Left kidney (tissue), 1 donor: ENCODE measurements at regions not wholly inside any gene's neighbourhood (a gene's known extent, or its start where the extent isn't known, plus 50 kb on each side); places are given as distances from the start of the nearest gene placed in this dataset.
"Not testable (repeated sequence)": the region's sequence is repeated elsewhere in the genome, so short reads cannot be mapped to it uniquely, and the experiment has no call there.

ENCODE experiments used
- DNase-seq: peaks from one replicate; pipeline ENCODE4 v3.0.0-alpha.2; 2013

DNA sequence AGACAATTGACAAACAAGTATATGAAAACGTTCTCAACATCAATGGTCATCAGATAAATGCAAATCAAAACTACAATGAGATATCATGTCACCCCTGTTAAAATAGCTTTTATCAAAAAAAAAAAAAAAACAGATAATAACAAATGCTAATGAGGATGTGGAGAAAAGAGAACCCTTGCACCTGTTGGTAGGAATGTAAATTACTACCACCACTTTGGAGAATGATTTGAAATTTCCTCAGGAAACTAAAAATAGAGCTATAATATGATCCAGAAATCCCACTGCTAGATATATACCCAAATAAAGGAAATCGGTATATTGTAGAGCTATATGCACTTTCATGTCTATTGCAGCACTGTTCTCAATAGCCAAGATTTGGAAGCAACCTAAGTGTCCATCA, 470.6 kb upstream of the FSTL5 start:
- DNase-seq: no peak

DNA sequence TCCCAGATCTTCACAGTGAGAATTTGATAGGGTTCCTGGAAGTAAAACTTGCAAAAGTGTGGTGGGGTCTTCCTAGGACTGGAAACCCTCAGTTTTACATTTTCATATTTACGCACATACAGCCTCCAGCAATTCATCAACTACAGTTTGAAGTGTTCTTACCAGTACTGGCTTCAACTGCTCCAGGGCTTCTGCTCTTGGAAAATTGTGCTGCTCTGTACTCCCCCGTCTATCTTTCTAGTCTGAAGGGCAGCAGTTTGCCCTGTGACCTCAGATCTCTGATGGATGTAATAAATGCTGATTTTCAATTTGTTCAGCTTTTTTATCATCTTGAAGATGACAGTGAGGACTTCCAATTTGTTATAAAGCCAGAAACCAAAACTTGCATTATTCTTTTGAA, 458.9 kb upstream of the FSTL5 start:
- DNase-seq: no peak

DNA sequence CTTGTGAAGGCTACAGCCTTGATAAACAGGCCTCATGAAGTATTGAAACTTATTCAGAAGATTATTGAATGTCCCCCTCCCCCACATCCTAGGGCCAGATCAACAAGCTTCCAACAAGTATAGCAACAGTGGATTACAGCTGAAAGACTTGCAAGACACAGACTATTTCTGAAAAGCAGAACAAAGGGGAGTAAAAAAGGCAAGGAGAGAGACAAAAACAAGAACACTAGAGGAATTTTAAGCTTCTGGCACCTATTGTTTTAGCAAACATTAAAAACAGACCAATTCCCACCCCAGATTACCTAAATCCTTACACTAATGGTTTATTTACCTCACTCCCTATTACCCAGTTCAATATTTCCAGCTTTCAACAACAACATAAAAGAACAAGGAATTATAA, 446.3 kb upstream of the FSTL5 start:
- DNase-seq: no peak

DNA sequence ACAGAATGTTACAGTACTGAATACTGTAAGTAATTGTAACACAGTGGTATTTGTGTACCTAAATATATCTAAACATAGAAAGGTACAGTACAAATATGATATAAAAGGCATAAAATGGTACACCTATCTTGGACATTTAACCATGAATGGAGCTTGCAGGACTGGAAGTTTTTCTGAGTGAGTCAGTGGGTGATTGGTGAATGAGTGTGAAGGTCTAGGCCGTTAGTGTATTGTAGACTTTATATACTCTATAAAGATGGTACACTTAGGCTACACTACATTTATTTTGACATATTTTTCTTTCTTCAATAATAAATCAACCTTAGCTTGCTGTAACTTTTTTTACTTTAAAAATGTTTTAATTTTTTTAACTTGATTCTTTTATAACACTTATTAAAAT, 422.5 kb upstream of the FSTL5 start:
- DNase-seq: no peak

DNA sequence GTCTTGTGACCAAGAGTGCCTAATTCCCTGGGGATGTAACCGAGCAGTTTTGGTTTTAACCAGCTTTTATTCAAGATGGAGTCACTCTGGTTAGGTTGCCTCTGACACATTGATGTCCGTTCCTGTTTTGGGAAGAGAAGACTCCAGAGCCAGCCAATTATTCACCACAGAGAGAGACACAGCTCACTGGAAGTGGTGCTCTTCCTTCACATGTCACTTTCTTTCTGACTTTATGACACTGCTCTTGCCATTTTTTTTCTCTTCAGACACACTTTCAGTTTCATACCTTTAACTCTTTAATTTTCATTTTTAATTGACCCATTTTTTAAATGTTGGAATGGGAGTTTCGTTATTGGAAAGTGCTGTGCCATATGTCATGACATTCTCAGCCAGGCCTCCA, 418.4 kb upstream of the FSTL5 start:
- DNase-seq: no peak

DNA sequence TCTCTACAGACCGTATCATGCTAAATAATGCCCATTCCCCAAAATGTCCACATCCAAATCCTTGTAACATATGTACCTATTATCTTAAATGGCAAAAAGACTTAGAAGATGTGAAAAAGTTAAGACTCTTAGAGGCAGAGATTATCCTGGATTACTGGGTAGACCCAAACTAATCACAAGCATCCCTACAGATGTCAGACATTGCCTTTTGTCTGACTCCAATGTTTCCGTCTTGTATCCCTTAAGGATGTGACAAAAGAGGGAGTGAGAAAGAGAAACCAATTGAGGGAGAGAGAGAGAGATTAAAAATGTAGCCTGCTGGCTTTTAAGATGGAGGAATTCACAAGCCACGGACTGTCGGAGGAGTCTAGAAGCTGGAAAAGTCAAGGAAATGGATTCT, 401.9 kb upstream of the FSTL5 start:
- DNase-seq: no peak

DNA sequence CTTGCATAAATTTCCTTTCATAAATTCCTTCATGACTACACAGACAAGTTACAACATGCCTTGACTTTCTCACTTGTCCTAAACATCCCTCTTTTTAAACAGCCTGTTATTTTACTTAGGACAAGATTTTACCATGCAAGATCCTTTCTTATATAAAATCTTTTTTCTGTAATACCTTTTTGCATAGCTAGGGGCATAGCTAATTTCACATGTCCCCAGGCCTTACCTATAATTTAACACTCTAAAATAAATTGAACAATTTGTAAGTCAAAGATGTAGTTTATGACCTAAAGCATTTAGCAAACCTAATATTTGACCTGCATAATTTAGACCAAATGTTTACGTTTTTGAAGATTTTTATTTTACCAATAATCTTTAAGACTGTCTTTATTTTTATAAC, 396.3 kb upstream of the FSTL5 start:
- no peak for DNase-seq

DNA sequence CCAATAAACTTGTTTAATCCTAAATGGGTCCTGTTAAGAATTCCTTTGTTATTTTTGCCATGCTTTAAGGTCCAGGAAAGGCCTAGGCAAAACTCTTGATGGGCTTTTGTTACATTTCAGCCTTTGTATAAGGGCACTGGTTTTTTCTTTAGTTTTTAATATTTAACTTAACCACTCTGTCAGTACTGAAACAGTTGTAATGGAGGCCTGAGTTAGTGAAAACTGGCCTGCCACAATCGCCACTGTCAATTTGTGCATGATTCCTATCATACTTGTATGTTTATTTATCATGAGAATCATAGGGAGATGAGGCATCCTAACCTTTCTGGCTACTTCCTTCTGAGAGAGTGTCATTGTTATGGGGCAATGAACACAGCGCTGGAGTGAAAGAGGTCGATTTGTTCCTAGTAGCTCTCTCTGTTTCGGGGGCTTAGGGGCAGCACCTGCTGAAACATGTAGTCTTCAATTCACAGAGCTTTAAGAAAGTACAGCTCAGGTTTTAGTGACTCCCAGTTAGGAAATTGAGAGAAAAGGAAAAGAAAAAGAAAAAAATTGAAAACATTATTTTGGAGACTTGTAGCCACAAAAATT, 393.8 kb upstream of the FSTL5 start:
- no peak for DNase-seq

DNA sequence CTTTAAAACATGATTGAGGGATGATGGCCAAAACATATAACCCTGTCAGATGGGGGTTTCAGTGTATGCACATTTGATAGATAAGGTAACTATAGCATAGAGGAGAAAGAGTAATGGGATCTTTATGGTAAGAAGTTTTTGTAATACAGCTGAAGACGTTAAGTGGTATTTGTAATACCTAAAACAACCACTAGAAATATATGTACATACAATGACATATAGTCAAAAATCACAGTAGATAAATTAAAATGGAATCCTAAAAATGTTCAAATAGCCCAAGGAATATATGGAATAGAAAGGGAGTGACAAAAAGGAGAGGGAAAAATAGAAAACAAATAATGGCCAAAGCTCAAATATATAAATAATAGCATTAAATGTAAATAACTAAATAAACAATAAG, 371.3 kb upstream of the FSTL5 start:
- DNase-seq: no peak

DNA sequence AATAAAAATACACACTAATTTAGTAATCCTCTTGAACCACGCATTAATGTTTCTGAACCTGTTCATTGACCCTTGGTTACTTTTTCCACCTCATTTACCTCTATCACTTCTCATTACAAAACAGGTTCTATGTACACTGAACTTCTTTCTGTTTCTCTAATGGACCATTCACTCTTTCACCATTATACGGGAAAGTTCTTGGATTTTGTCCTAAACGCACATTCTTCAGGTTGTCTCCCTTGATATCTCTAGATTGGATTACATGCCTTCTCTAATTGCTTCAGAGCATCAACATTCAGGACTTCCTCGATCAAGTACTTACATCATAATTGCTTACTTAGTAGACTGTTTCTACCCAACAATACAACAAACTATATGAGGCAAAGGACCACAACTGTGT, 359.4 kb upstream of the FSTL5 start:
- DNase-seq: no peak

DNA sequence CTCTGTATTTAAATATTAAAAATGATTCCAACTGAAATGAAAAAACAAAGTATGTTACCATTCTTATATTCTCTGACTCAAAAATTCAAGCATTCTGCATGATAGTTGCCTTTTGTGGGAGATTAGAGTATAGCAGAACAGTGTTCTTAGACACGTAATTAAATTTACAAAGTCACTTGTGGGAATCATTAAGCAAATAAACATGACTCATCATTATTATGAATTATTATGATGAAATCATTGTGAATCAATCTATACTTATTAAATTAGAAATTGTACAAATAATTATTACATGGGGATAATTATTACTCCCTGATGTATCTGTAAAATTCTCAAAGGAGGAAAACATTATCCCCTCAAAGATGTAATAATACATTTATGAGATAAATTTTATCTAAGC, 358.9 kb upstream of the FSTL5 start:
- no peak for DNase-seq

DNA sequence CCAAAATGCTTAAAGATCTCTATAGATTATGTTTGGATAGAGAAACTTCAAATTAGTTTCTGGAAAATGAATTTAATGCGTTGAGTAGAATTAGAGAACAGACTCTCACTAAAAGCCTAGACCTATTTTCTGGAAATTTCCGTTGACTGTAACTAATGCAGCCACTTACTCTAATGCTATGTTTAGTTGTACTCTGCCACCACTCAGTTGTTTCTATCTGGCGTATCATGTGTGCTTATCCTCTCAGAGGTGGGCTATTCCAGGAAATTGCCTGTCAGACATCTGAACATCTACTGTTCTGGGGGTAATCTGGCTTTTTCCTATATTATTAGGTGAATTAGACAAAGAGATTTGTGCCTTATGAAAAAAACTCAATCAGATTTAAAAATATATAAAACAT, 347.1 kb upstream of the FSTL5 start:
- no peak for DNase-seq

DNA sequence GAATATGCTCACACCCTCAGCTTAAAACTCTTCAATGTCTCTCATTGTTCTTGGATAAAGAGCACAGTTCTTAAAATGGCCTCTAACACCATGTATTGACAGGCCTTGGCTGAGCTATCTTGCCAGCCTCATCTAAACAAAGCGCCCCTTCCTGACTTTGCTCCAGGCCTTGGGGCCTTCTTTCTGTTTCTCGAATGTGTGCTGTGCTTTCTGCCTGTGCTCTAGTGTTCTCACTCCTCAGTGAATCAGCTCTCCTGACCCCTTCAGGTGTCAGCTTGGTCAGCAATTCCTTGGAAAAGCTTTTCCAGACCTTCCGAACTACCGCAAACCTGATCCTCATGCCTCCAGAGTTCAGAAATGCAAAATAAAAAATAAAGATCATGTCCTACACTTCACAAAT, 346.3 kb upstream of the FSTL5 start:
- DNase-seq: no peak

DNA sequence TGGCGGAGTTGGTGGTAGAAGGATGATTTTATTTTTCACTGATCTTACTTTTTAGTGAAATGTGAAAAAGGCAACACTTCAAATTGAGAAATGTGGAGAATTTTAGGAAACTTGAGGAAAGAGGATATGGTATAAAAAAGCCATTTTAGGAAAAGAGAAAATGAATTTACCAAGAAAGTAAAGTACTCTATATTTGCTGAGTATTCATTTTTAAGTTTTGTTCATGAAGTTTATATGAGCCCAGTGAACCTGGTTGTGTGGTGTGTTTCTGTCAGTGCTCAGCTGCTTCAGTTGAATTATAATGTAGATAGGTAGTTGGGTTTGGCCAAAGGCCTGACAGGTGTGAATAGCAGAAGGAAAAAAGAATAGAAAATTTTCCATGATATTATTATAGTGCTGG, 345.5 kb upstream of the FSTL5 start:
- no peak for DNase-seq

DNA sequence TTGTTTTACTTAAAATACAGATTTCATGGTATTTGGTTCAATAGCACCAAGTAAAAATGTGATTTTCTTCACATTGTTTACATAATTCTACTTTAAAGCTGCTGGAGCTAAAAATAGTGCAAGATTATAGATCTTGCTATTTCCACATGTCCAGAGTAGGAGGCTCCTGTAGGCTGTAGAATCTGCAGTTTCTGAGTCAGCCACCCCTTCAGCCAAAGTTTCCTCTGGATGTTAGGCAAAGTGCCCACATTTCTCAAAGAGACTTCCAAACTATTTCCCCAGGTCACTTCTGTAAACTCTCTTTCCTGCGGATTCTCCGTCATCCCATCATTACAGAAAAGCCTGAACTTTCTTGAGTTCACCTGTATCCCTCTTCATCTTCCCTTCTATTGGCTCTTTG, 342.5 kb upstream of the FSTL5 start:
- no peak for DNase-seq

DNA sequence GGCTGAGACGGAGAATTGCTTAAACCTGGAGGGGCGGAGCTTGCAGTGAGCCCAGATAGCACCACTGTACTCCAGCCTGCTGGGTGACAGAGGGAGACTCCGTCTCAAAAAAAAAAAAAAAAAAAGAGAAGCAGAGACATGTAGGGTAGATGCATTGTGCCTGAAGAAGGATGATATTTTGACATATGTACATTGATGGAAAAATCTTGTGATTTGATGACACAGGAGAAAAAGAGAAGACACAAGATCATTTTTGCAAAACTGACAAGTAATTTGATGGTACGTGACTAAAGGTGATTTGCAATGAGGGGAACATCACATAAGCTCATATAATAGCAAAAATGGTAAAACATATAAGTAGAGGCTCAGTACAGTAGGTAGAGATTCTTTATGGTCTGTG, 340.1 kb upstream of the FSTL5 start:
- DNase-seq: no peak

DNA sequence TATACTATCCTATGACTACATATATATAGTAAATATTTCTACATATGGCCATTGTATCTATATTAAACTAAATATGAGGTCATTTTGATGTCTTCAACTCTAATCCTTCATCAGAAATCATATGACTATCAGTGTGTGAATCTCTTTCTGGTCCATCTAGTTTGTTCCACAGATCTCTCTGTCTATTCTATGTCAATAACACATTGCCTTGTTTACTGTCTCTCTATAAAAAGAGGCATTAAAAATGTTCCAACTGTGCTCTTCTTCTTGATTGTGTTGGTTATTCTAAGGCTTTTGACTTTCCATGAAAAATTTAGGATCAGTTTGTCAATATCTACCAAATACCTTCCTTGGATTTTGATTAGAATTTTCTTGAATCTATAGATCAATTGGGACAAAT, 338.3 kb upstream of the FSTL5 start:
- no peak for DNase-seq

DNA sequence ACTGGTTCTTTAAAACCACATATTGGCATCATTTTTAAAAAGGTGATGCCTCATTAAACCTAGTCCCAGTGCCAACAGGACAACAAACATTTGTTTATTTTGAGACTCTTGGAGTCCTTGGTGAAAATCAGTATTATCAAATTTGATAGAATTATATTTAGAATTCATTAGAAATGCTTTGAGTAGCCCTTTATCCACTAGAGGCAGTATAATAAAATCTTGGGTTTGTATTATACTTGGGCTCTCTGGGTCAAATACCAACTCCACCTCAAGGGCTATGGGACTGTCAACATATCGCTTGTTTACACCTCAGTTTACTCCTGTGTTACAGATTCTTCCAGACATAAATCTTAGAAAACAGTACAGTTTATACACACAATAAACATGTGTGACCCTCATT, 335.7 kb upstream of the FSTL5 start:
- DNase-seq: no peak

DNA sequence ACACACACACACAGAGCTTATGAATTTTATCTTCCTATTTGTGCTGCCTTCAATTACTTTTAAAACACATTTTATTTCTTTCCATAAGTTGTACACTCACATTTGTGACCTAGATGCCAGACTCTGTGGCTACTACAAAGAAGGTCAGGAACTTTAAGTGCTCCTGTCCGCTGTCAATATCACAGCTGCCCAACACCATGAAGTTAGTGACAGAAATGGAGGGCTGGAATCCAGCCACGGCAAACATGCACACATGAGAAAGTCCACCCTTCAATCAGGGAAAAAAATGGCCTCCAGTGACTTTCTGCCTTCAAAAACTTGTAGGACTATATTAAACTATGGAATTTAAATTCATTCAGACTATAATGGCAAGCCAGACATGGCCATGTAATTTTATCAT, 334.4 kb upstream of the FSTL5 start:
- DNase-seq: no peak

DNA sequence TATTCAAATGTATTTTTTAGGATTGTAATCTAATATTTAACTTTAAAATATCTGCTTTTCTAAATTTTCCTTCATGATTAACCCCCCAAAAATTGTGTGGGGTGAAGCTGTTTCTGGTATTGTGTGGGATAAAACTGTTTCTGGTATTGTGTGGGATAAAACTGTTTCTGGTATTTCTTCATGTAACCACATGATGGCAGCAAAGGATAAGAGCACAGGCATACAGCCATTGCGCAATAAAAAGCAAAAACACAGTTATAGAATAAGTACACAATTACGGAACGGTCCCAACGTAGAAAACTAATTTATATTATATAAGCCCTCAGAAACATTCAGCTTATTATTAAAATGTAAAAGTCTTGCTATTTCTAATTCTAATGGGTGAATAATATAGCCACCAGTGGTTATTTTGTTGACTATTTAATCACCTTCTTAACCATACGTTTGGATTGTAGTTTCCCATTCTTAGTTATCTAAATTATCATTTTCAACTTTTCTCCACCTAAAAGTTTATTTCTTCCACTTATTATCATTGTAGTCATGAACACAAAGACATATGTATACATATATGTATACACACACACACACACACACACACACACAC, 333.9 kb upstream of the FSTL5 start:
- DNase-seq: peak; percentile 27

DNA sequence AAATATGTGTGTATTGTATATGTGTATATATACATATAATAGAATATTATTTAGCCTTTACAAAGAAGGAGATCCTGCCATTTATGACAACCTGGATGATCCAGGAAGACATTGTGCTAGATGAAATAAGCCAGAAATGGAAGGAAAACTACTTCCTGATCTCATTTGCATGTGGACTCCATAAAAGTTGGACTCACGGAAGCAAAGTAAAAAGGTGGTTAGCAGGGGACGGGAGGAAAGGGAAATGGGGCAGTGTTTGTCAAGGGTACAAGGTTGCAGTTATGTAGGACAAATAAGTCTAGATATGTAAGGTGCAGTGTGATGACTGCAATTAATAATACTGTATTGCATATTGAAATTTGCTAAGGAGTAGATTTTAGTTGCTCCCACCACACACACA, 331.1 kb upstream of the FSTL5 start:
- no peak for DNase-seq

DNA sequence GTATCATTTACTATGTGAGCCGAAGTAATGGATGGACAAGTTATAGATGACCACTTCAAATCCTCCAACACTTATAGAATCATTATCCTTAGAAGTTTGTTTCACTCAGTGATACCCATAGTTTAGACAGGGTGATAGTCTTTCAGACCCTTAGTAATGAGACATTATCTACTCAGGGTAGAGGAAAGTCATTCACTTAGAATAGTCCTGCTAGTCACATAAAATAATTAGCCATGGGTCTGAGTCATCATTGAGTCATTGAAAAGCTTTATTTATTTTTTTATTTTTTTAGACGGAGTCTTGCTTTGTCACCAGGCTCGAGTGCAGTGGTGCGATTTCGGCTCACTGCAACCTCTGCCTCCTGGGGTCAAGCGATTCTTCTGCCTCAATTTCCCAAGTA, 321.7 kb upstream of the FSTL5 start:
- DNase-seq: no peak

DNA sequence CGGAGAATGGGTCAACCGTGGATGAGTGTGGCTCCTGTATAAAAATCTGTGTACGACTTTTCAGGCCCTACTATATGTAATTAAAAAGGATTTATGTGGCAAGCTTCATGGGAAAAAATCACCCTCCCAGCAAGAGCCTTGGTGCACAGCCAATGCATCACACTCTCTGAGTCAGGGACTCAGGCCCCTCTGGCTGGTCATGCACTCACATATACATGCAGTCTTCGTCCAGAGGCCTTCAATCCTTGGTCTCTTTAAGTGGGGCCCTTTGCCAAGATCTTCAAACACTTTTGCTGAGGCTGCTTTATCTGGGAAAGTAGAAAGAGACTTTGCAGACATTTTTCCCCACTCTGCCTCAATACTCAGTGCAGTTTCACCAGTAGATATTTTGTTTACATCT, 311.4 kb upstream of the FSTL5 start:
- DNase-seq: no peak

DNA sequence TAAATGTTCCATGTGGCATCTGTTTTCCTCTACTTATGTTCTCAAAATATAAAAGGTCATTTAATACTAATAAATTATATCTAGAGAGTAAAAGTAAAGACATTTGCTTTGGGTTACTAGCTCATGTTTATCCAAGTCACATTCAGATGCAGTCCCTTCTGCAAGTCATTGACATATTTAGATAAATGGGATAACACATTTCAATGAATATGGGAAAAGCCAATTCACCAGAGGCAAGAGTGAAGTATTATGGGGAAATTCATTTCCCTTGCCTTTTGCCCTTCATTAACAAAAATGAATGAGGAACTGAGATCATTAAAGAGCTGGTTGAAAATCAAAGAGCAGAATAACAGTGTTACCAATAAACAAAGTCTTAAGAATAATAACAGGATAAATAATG, 306.2 kb upstream of the FSTL5 start:
- no peak for DNase-seq

DNA sequence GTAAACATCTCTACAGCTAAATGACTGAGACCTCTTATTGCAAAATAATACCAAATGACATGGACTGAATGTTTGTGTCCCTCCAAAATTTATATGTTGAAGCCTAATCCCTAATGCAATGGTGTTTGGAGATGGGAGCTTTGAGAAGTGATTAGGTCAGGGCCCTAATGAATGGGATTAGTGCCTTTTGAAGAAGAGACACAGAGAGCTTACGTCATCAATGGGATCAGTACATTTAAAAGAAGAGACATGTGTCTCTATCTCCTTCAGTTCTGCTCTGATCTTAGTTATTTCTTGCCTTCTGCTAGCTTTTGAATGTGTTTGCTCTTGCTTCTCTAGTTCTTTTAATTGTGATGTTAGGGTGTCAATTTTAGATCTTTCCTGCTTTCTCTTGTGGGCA, 301.6 kb upstream of the FSTL5 start:
- DNase-seq: not testable (repeated sequence)
